Pancreas (tissue), 10 donors: ENCODE measurements at regions not wholly inside any gene's neighbourhood (a gene's known extent, or its start where the extent isn't known, plus 50 kb on each side); places are given as distances from the start of the nearest gene placed in this dataset.
A peak's percentile ranks its signal among the peaks of the same experiment; 100 is the strongest.

ENCODE experiments used
- ATAC-seq, 4 donors: fragments of 200-7000 bp; cut with Tn5 transposase; one replicate each; pipeline versions ENCODE4 v1.8.0 to v1.9.1; 2020; ENCODE audit warnings: mild to moderate bottlenecking in 4 of 4, moderate library complexity in 4 of 4
- DNase-seq, 6 donors: peaks; one replicate each; pipeline ENCODE4 v3.0.0-alpha.2; 2020
- FAIRE-seq: peaks from 2 replicates; lab custom pipeline; 2012; peaks lifted over from hg19 to GRCh38; lab: Jason Lieb, UNC
- H3K27ac ChIP-seq, 4 donors: fragments of 200-600 bp; sonication (generic); 1 replicate in 3 of 4; 2 replicates in 1 of 4; pipeline versions ENCODE4 v1.5.0 to v1.8.0; 2020
- H3K27me3 ChIP-seq, 4 donors: fragments of 200-600 bp; one replicate each; pipeline ENCODE4 v1.8.0; 2021
- H3K36me3 ChIP-seq, 3 donors: fragments of 200-600 bp; sonication (generic) in 1 of 3; one replicate each; pipeline versions ENCODE4 v1.5.0 to v1.8.0; 2020 to 2021
- H3K4me1 ChIP-seq, 3 donors: fragments of 200-600 bp; one replicate each; pipeline ENCODE4 v1.8.0; 2021
- H3K4me3 ChIP-seq, 4 donors: fragments of 200-600 bp; sonication (generic) in 2 of 4; one replicate each; pipeline versions ENCODE4 v1.5.0 to v1.8.0; 2020 to 2021
- H3K9me3 ChIP-seq, 4 donors: fragments of 200-600 bp; one replicate each; pipeline ENCODE4 v1.8.0; 2021
- CTCF ChIP-seq, 4 donors: fragments of 200-600 bp; sonication (generic) in 3 of 4; IDR thresholded peaks; one replicate each; pipeline versions ENCODE4 v1.5.0 to v1.8.0; 2021; ENCODE audit warnings: antibody characterized with exemption in 4 of 4
- WGBS, 2 donors: extraction: QIAGEN DNeasy Blood & Tissue Kit; methylation state at CpG; one replicate each; pipeline ENCODE4 v1.1.7; 2013; 5-methylcytosine and 5-hydroxymethylcytosine counted together
- intact Hi-C, 3 donors: fragments of 100-400 bp; cut with DNase I; formaldehyde crosslinking; loops; one replicate each; pipeline versions ENCODE4 v1.11.1 to v1.14.2; 2022
- donor health status: healthy with polysubstance abuse.
- donor health status: DM: no; HTN: no; CAD: no; lungs with moderate emphysema.
- donor health status: DM: no; HTN: no; CAD: no.
- donor health status: control.
- donor health status: control.
- donor health status: Bipolar disorder and iron deficiency.
- donor health status: DM: yes; HTN: yes; CAD: no.
- donor health status: DM: no; HTN: no; CAD: no.
- donor health status: DM: no; HTN: no; CAD: no.
- donor health status: DM: yes; HTN: yes; CAD: no.

GRCh38 chr5:67659288-67659687 is 462.7 kb upstream of the CD180 start:
- WGBS, 2 donors: 75 to 81% methylated on average over 6 of the region's 6 CpGs
- no peak for TF ChIP-seq CTCF (IDR thresholded peaks at IDR 0.05)
- intact Hi-C loops: no loop called here
- Histone ChIP-seq H3K9me3 (no peaks in the 10 kb centered on the region), H3K4me3 (no peak overlapping the region), H3K4me1 (no peaks in the 10 kb centered on the region), H3K27ac (no peak overlapping the region), H3K36me3 (no peaks in the 10 kb centered on the region), H3K27me3 (no peaks in the 10 kb centered on the region)
- ATAC-seq (no peak), DNase-seq (no peak), FAIRE-seq (no peak)

- TF ChIP-seq CTCF (IDR thresholded peaks at IDR 0.05): no peak
- no peak for DNase-seq
- H3K9me3 ChIP-seq: no peaks in the 10 kb centered on the region
- H3K36me3 ChIP-seq: no peaks in the 10 kb centered on the region
- intact Hi-C loops: no loop called here
- no peak overlapping the region for H3K27ac ChIP-seq
- WGBS, 2 donors: 72 to 75% methylated on average over 5 of the region's 5 CpGs
- no peaks in the 10 kb centered on the region for H3K4me1 ChIP-seq
- no peak for ATAC-seq
- H3K4me3 ChIP-seq: no peak overlapping the region
- no peak for FAIRE-seq
- H3K27me3 ChIP-seq: no peaks in the 10 kb centered on the region
These were observed 460.5 kb upstream of the CD180 start for GRCh38 chr5:67657055-67657454.

GRCh38 chr5:67652201-67652600 is 455.6 kb upstream of the CD180 start:
- FAIRE-seq (no peak), DNase-seq (no peak), ATAC-seq (peak in 1 of 4 donors; percentile 50)
- no peak for TF ChIP-seq CTCF (IDR thresholded peaks at IDR 0.05)
- Histone ChIP-seq H3K27me3 (no peaks in the 10 kb centered on the region), H3K36me3 (no peaks in the 10 kb centered on the region), H3K4me1 (peaks cover 0 to 5% (median 0%) of the 10 kb centered on the region in 3 donors), H3K27ac (no peak overlapping the region), H3K9me3 (no peaks in the 10 kb centered on the region), H3K4me3 (no peak overlapping the region)
- intact Hi-C loops: no loop called here
- 87% methylated on average over 1 of the region's 1 CpG for WGBS, 2 donors

GRCh38 chr5:67651180-67651579 is 454.6 kb upstream of the CD180 start:
- H3K27ac ChIP-seq: no peak overlapping the region
- no peak overlapping the region for H3K4me3 ChIP-seq
- FAIRE-seq (no peak), DNase-seq (no peak), ATAC-seq (no peak)
- TF ChIP-seq CTCF (IDR thresholded peaks at IDR 0.05): no peak
- H3K27me3 ChIP-seq: no peaks in the 10 kb centered on the region
- H3K36me3 ChIP-seq: no peaks in the 10 kb centered on the region
- H3K9me3 ChIP-seq: no peaks in the 10 kb centered on the region
- 80 to 88% methylated on average over 1 of the region's 1 CpG for WGBS, 2 donors
- intact Hi-C loops: no loop called here
- H3K4me1 ChIP-seq: peaks cover 0 to 5% (median 0%) of the 10 kb centered on the region in 3 donors

GRCh38 chr5:67648201-67648671 is 451.6 kb upstream of the CD180 start:
- ATAC-seq (peak; percentile 72 to 87 (median 82)), DNase-seq (peak in 5 of 6 donors; percentile 10 to 35 (median 20)), FAIRE-seq (peak; percentile 60)
- TF ChIP-seq CTCF (IDR thresholded peaks at IDR 0.05): no peak
- intact Hi-C loops: no loop called here
- H3K4me1 ChIP-seq: peaks cover 0 to 5% (median 0%) of the 10 kb centered on the region in 3 donors
- no peaks in the 10 kb centered on the region for H3K9me3 ChIP-seq
- peak overlapping the region in 2 of 4 donors; percentile 43 to 45 for H3K27ac ChIP-seq
- WGBS, 2 donors: 40 to 41% methylated on average over 6 of the region's 6 CpGs
- no peaks in the 10 kb centered on the region for H3K27me3 ChIP-seq
- no peaks in the 10 kb centered on the region for H3K36me3 ChIP-seq
- H3K4me3 ChIP-seq: no peak overlapping the region
